Gastrocnemius medialis (tissue), 4 donors: ENCODE measurements at regions not wholly inside any gene's neighbourhood (a gene's known extent, or its start where the extent isn't known, plus 50 kb on each side); places are given as distances from the start of the nearest gene placed in this dataset.

Experiments used
- ATAC-seq, 2 donors: fragments of 150-250 bp; one replicate each; pipeline ENCODE4 v1.9.1; 2016
- DNase-seq, 2 donors: peaks; one replicate each; pipeline ENCODE4 v3.0.0-alpha.2; 2019
- H3K27ac ChIP-seq, 4 donors: fragments of 200-600 bp; sonication (generic); 1 replicate in 1 of 4; 2 replicates in 3 of 4; pipeline ENCODE4 v1.5.1; 2016 to 2018; ENCODE audit warnings: mild to moderate bottlenecking in 2 of 4, moderate library complexity in 1 of 4
- H3K27me3 ChIP-seq, 3 donors: fragments of 200-600 bp; sonication (generic) in 2 of 3; 1 replicate in 1 of 3; 2 replicates in 2 of 3; pipeline versions ENCODE4 v1.5.1 to v1.6.0; 2016 to 2019; ENCODE audit warnings: mild to moderate bottlenecking in 1 of 3, moderate library complexity in 1 of 3
- H3K36me3 ChIP-seq, 2 donors: fragments of 200-600 bp; sonication (generic) in 1 of 2; one replicate each; pipeline ENCODE4 v1.5.1; 2017 to 2018
- H3K4me1 ChIP-seq, 2 donors: fragments of 200-600 bp; sonication (generic) in 1 of 2; one replicate each; pipeline ENCODE4 v1.5.1; 2016 to 2017; ENCODE audit warnings: mild to moderate bottlenecking in 2 of 2
- H3K4me3 ChIP-seq, 4 donors: fragments of 200-600 bp; sonication (generic) in 3 of 4; 1 replicate in 1 of 4; 2 replicates in 3 of 4; pipeline ENCODE4 v1.5.1; 2016 to 2019; ENCODE audit warnings: mild to moderate bottlenecking in 2 of 4
- H3K9me3 ChIP-seq, 3 donors: fragments of 200-600 bp; sonication (generic) in 2 of 3; 1 replicate in 1 of 3; 2 replicates in 2 of 3; pipeline ENCODE4 v1.5.1; 2016 to 2019
- POLR2A ChIP-seq, 2 donors: fragments of 450-650 bp; IDR thresholded peaks; one replicate each; pipeline ENCODE4 v1.6.1; 2017; ENCODE audit warnings: antibody characterized with exemption in 2 of 2, mild to moderate bottlenecking in 2 of 2, moderate library complexity in 2 of 2
- in situ Hi-C, 4 donors: fragments of 200-750 bp; cut with MboI; loops; one replicate each; pipeline versions ENCODE4 v1.15.0 to v1.8.0; 2017; ENCODE audit warnings: low sequenced_read_pairs in 4 of 4
- intact Hi-C: fragments of 100-400 bp; cut with DNase I; formaldehyde crosslinking; loops from one replicate; pipeline ENCODE4 v1.15.1; 2023; ENCODE audit warnings: low total_unique reads
- TF ChIP-seq, protein P1 (sequence below), 5 experiments: fragments of 450-650 bp in 3 of 5; fragments of 200-600 bp in 2 of 5; sonication (generic) in 2 of 5; IDR thresholded peaks in 4 of 5; conservative IDR thresholded peaks in 1 of 5; 1 replicate in 4 of 5; 2 replicates in 1 of 5; pipeline ENCODE4 v1.5.1; 2016 to 2019; ENCODE audit warnings: antibody characterized with exemption in 5 of 5, mild to moderate bottlenecking in 3 of 5, moderate library complexity in 3 of 5

DNA sequence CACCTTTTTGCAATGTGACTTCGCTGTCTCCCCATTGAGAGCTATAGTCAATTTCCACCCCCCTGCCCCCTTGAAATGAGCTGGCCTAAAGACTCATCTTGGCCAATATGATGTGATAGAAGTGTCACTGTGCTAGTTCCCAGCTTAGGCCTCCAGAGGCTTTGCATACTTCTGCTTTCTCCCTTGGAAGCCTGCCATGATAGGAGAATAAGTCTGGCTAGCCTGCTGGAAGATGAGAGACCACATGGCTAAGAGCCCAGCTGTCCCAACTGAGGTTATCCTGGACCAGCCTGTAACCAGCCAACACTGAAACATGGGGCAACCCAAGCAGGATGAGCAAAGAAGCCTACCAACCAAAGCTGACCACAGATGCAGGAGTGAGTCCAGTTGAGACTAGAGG, 196.9 kb downstream of the GRIN2B start:
- TF ChIP-seq, protein P1, sequence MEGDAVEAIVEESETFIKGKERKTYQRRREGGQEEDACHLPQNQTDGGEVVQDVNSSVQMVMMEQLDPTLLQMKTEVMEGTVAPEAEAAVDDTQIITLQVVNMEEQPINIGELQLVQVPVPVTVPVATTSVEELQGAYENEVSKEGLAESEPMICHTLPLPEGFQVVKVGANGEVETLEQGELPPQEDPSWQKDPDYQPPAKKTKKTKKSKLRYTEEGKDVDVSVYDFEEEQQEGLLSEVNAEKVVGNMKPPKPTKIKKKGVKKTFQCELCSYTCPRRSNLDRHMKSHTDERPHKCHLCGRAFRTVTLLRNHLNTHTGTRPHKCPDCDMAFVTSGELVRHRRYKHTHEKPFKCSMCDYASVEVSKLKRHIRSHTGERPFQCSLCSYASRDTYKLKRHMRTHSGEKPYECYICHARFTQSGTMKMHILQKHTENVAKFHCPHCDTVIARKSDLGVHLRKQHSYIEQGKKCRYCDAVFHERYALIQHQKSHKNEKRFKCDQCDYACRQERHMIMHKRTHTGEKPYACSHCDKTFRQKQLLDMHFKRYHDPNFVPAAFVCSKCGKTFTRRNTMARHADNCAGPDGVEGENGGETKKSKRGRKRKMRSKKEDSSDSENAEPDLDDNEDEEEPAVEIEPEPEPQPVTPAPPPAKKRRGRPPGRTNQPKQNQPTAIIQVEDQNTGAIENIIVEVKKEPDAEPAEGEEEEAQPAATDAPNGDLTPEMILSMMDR (IDR thresholded peaks at IDR 0.05 in 4 of 5, conservative IDR thresholded peaks at IDR 0.05 in 1 of 5), result no peak
- no peaks in the 10 kb centered on the region for H3K36me3 ChIP-seq
- DNase-seq (no peak), ATAC-seq (no peak)
- H3K4me1 ChIP-seq, result no peaks in the 10 kb centered on the region
- H3K27me3 ChIP-seq, result no peaks in the 10 kb centered on the region
- H3K9me3 ChIP-seq, result no peaks in the 10 kb centered on the region
- H3K4me3 ChIP-seq, result no peak overlapping the region
- no peak overlapping the region for H3K27ac ChIP-seq
- intact Hi-C loops, result no loop called here
- in situ Hi-C loops, result no loop called here

DNA sequence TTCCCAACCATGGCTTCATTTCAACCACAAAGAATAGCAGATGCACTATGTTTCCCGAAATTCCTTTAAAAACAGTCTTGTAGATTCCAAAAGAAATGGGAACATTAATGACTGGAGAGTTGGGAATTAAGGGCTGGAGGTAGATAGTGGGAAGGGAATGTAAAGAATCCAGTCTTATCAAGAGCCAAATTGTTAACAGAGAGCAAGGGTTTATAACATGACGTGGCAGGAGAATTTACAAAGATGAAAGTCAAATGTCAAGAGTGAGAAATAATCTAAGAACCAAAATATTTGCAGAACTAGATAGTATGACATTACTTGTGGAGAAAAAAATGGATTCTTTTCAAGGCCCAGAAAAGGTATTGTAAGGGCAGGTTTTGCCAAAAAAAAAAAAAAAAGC, 200.9 kb downstream of the GRIN2B start:
- no peak for DNase-seq
- no peak overlapping the region for H3K27ac ChIP-seq
- H3K9me3 ChIP-seq, result no peaks in the 10 kb centered on the region
- TF ChIP-seq, protein P1 (IDR thresholded peaks at IDR 0.05 in 4 of 5, conservative IDR thresholded peaks at IDR 0.05 in 1 of 5), result no peak
- TF ChIP-seq POLR2A (IDR thresholded peaks at IDR 0.05), result no peak
- in situ Hi-C loops (no loop called here), intact Hi-C loops (no loop called here)
- no peak overlapping the region for H3K4me3 ChIP-seq
- H3K36me3 ChIP-seq, result no peaks in the 10 kb centered on the region
- no peaks in the 10 kb centered on the region for H3K27me3 ChIP-seq
- no peaks in the 10 kb centered on the region for H3K4me1 ChIP-seq
- ATAC-seq, result no peak

DNA sequence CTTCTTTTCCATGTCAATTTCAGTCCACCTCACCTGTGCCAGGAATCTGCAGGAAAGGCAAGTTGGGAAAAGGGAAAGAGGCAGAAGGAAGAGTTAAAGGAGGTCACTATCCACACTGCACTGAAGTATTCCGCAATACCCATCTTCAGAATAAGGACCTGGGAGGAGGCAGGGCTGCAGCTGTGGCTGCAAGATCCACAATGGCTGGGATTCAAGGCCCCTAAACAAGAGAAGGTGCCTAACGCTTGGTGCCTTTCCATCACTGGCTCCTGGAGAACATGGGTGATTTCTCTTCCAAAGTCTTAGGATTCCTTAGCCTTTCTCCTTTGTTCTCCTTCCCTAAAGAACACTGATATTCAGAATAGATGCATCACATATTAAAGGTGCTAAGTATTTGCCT, 204.0 kb downstream of the GRIN2B start:
- intact Hi-C loops, result loop anchor here (1.0 kb wide), 1 partner anchor 33 kb away; no protein-coding TSS in a partner anchor
- ATAC-seq (no peak), DNase-seq (no peak)
- in situ Hi-C loops, result no loop called here
- TF ChIP-seq, protein P1 (IDR thresholded peaks at IDR 0.05 in 4 of 5, conservative IDR thresholded peaks at IDR 0.05 in 1 of 5), result no peak
- no peak for TF ChIP-seq POLR2A (IDR thresholded peaks at IDR 0.05)
- Histone ChIP-seq H3K27me3 (no peaks in the 10 kb centered on the region), H3K9me3 (no peaks in the 10 kb centered on the region), H3K4me1 (no peaks in the 10 kb centered on the region), H3K27ac (no peak overlapping the region), H3K4me3 (no peak overlapping the region), H3K36me3 (no peaks in the 10 kb centered on the region)

DNA sequence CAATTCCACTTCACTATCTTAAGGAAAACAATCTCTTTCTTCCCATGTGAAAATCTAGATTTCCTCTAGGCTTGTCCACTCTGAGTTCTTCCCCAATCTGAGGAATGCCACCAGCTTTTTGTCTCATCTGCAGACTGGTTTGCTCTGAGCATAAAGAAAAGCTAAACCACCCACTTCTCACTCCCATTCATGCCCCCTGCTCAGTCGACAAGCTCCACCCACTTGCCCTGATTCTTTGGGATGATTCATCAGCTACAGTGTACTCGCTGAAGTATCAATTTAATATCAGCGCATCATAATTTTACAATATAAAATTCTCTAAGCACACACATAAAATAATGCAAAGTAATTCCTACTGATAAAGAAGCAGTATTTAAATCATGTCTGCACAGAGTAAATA, 209.1 kb downstream of the GRIN2B start:
- intact Hi-C loops, result no loop called here
- no peaks in the 10 kb centered on the region for H3K27me3 ChIP-seq

DNA sequence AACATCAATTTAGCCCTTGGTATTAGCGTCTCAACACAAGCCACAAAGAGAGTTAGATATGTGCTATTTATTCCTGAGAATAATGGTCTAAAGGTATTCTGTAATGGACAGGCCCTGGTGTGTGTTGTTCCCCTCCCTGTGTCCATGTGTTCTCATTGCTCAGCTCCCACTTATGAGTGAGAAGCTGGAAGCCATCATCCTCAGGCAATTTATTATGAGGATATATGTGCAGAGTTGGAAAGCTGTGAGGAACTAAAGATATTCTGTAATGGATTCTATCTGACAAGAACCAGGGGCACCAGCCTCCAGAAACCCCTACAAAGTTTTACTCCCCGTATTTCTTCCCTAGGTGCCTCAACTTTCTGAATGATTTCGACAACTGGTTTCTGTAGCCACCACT, 210.8 kb downstream of the GRIN2B start:
- intact Hi-C loops, result no loop called here
- Histone ChIP-seq H3K27me3 (no peaks in the 10 kb centered on the region), H3K4me3 (no peak overlapping the region), H3K4me1 (no peaks in the 10 kb centered on the region), H3K27ac (no peak overlapping the region), H3K9me3 (no peaks in the 10 kb centered on the region), H3K36me3 (no peaks in the 10 kb centered on the region)
- no peak for DNase-seq
- TF ChIP-seq POLR2A (IDR thresholded peaks at IDR 0.05), result no peak
- TF ChIP-seq, protein P1 (IDR thresholded peaks at IDR 0.05 in 4 of 5, conservative IDR thresholded peaks at IDR 0.05 in 1 of 5), result no peak
- in situ Hi-C loops, result no loop called here
- no peak for ATAC-seq

More for the DNA sequence above, 209.1 kb downstream of the GRIN2B start:
- Histone ChIP-seq H3K4me1 (no peaks in the 10 kb centered on the region), H3K36me3 (no peaks in the 10 kb centered on the region), H3K27ac (no peak overlapping the region), H3K9me3 (no peaks in the 10 kb centered on the region), H3K4me3 (no peak overlapping the region)
- TF ChIP-seq, protein P1 (IDR thresholded peaks at IDR 0.05 in 4 of 5, conservative IDR thresholded peaks at IDR 0.05 in 1 of 5), result no peak
- TF ChIP-seq POLR2A (IDR thresholded peaks at IDR 0.05), result no peak
- in situ Hi-C loops, result no loop called here
- ATAC-seq, result no peak
- DNase-seq, result no peak
